ENCODE measurements at regions not wholly inside any gene's neighbourhood (a gene's known extent, or its start where the extent isn't known, plus 50 kb on each side); places are given as distances from the start of the nearest gene placed in this dataset.

- no peak overlapping the region for H3K27ac ChIP-seq
- Mint-ChIP-seq H3K4me3 (no peak overlapping the region), H3K4me1 (peaks cover 31% of the 10 kb centered on the region), H3K9me3 (peaks cover 2% of the 10 kb centered on the region), H3K27me3 (ENCODE audit: insufficient read depth, low read depth) (no peaks in the 10 kb centered on the region), H3K36me3 (peaks cover 23% of the 10 kb centered on the region), H3K27ac (no peak overlapping the region)
- no peaks in the 10 kb centered on the region for H3K27me3 ChIP-seq
- H3K4me3 ChIP-seq, result no peak overlapping the region
- no peak overlapping the region for H3K9ac ChIP-seq
- H3K4me2 ChIP-seq, result no peak overlapping the region
- no peak for DNase-seq (ENCODE audit: low spot score)
- no peaks in the 10 kb centered on the region for H3K9me3 ChIP-seq (ENCODE audit: low read depth)
- no peak for TF ChIP-seq EZH2phosphoT487 (IDR thresholded peaks at IDR 0.05)
- no peak for TF ChIP-seq CTCF (IDR thresholded peaks at IDR 0.05)
- TF ChIP-seq EZH2 (IDR thresholded peaks at IDR 0.05), result no peak
- H3K36me3 ChIP-seq, result no peaks in the 10 kb centered on the region
- H3F3A ChIP-seq (ENCODE audit: low read depth), result no peaks in the 10 kb centered on the region
- peaks cover 8% of the 10 kb centered on the region for H3K4me1 ChIP-seq
- H2AFZ ChIP-seq (replicated peaks), result no peak overlapping the region
- no peaks in the 10 kb centered on the region for H3K79me2 ChIP-seq (ENCODE audit: low read depth)
- H4K20me1 ChIP-seq (ENCODE audit: low read depth), result no peaks in the 10 kb centered on the region
Measured at GRCh38 chr1:198907423-198907746, 268.5 kb downstream of the PTPRC start.

- TF ChIP-seq CTCF (IDR thresholded peaks at IDR 0.05), result no peak
- TF ChIP-seq EZH2 (IDR thresholded peaks at IDR 0.05), result no peak
- no peak for TF ChIP-seq EZH2phosphoT487 (IDR thresholded peaks at IDR 0.05)
- H3K27ac ChIP-seq, result no peak overlapping the region
Measured at GRCh38 chr1:198908995-198909394, 270.2 kb downstream of the PTPRC start.

GRCh38 chr1:198909973-198910372 lies 271.1 kb downstream of the PTPRC start:
- Mint-ChIP-seq H3K4me3 (no peak overlapping the region), H3K9me3 (peaks cover 2% of the 10 kb centered on the region), H3K27me3 (ENCODE audit: insufficient read depth, low read depth) (no peaks in the 10 kb centered on the region), H3K36me3 (peaks cover 25% of the 10 kb centered on the region), H3K4me1 (peaks cover 10% of the 10 kb centered on the region), H3K27ac (no peak overlapping the region)
- no peak for DNase-seq (ENCODE audit: low spot score)
- Histone ChIP-seq H3K4me2 (no peak overlapping the region), H3K36me3 (no peaks in the 10 kb centered on the region), H4K20me1 (ENCODE audit: low read depth) (no peaks in the 10 kb centered on the region), H3K79me2 (ENCODE audit: low read depth) (no peaks in the 10 kb centered on the region), H3K9ac (no peak overlapping the region), H3K27me3 (no peaks in the 10 kb centered on the region), H3K27ac (no peak overlapping the region), H3K4me1 (no peaks in the 10 kb centered on the region), H3K9me3 (ENCODE audit: low read depth) (no peaks in the 10 kb centered on the region), H3F3A (ENCODE audit: low read depth) (no peaks in the 10 kb centered on the region), H3K4me3 (no peak overlapping the region), H2AFZ (replicated peaks) (no peak overlapping the region)
- TF ChIP-seq EZH2 (IDR thresholded peaks at IDR 0.05) (no peak), CTCF (IDR thresholded peaks at IDR 0.05) (no peak), EZH2phosphoT487 (IDR thresholded peaks at IDR 0.05) (no peak)

More at GRCh38 chr1:198908995-198909394, 270.2 kb downstream of the PTPRC start:
- no peak for DNase-seq (ENCODE audit: low spot score)
- Histone ChIP-seq H3K9me3 (ENCODE audit: low read depth) (no peaks in the 10 kb centered on the region), H3K79me2 (ENCODE audit: low read depth) (no peaks in the 10 kb centered on the region), H3F3A (ENCODE audit: low read depth) (no peaks in the 10 kb centered on the region), H4K20me1 (ENCODE audit: low read depth) (no peaks in the 10 kb centered on the region), H3K36me3 (no peaks in the 10 kb centered on the region), H3K4me1 (no peaks in the 10 kb centered on the region), H3K4me2 (no peak overlapping the region), H3K27me3 (no peaks in the 10 kb centered on the region), H3K4me3 (no peak overlapping the region), H3K9ac (no peak overlapping the region), H2AFZ (replicated peaks) (no peak overlapping the region)
- Mint-ChIP-seq H3K4me3 (no peak overlapping the region), H3K36me3 (peaks cover 25% of the 10 kb centered on the region), H3K27me3 (ENCODE audit: insufficient read depth, low read depth) (no peaks in the 10 kb centered on the region), H3K4me1 (peaks cover 15% of the 10 kb centered on the region), H3K9me3 (peaks cover 2% of the 10 kb centered on the region), H3K27ac (no peak overlapping the region)

GRCh38 chr1:198910816-198911215 lies 272.0 kb downstream of the PTPRC start:
- no peak overlapping the region for H3K4me3 ChIP-seq
- H4K20me1 ChIP-seq (ENCODE audit: low read depth), result no peaks in the 10 kb centered on the region
- no peak overlapping the region for H3K4me3 Mint-ChIP-seq
- no peak for DNase-seq (ENCODE audit: low spot score)
- no peaks in the 10 kb centered on the region for H3K9me3 ChIP-seq (ENCODE audit: low read depth)
- H3K9me3 Mint-ChIP-seq, result peaks cover 2% of the 10 kb centered on the region
- H3K27me3 ChIP-seq, result no peaks in the 10 kb centered on the region
- peaks cover 10% of the 10 kb centered on the region for H3K4me1 Mint-ChIP-seq
- H3K4me2 ChIP-seq, result no peak overlapping the region
- H2AFZ ChIP-seq (replicated peaks), result no peak overlapping the region
- no peaks in the 10 kb centered on the region for H3K27me3 Mint-ChIP-seq (ENCODE audit: insufficient read depth, low read depth)
- H3K9ac ChIP-seq, result no peak overlapping the region
- peaks cover 24% of the 10 kb centered on the region for H3K36me3 Mint-ChIP-seq
- H3K79me2 ChIP-seq (ENCODE audit: low read depth), result no peaks in the 10 kb centered on the region
- no peaks in the 10 kb centered on the region for H3F3A ChIP-seq (ENCODE audit: low read depth)
- no peak for TF ChIP-seq EZH2 (IDR thresholded peaks at IDR 0.05)
- TF ChIP-seq CTCF (IDR thresholded peaks at IDR 0.05), result no peak
- no peak for TF ChIP-seq EZH2phosphoT487 (IDR thresholded peaks at IDR 0.05)
- no peak overlapping the region for H3K27ac Mint-ChIP-seq
- no peaks in the 10 kb centered on the region for H3K4me1 ChIP-seq
- no peaks in the 10 kb centered on the region for H3K36me3 ChIP-seq
- no peak overlapping the region for H3K27ac ChIP-seq

Measured in neural progenitor cell (in vitro differentiated cells).